HL-60 (cell line): ENCODE measurements at regions not wholly inside any gene's neighbourhood (a gene's known extent, or its start where the extent isn't known, plus 50 kb on each side); places are given as distances from the start of the nearest gene placed in this dataset.

Source experiments
- DNase-seq, 2 experiments: peaks; one replicate each; pipeline ENCODE4 v3.0.0-alpha.2; 2010 to 2020; ENCODE audit warnings: low read depth in 1 of 2, low spot score in 1 of 2
- H3K27ac ChIP-seq: fragments of 250-450 bp; sonication (Bioruptor Pico); replicated peaks from 2 replicates; pipeline ENCODE4 v1.5.1; 2020; ENCODE audit warnings: mild to moderate bottlenecking, moderate library complexity
- H3K27me3 ChIP-seq: fragments of 250-450 bp; sonication (Bioruptor Pico); 2 replicates; pipeline ENCODE4 v1.5.1; 2021; ENCODE audit warnings: mild to moderate bottlenecking, moderate library complexity; ENCODE audit not compliant: insufficient read depth, poor library complexity, severe bottlenecking
- H3K4me3 ChIP-seq: replicated peaks from 2 replicates; pipeline ENCODE4 v1.5.1; 2011; ENCODE audit warnings: mild to moderate bottlenecking, control low read depth, low read length; ENCODE audit not compliant: insufficient read depth
- GABPA ChIP-seq: IDR thresholded peaks from 2 replicates; pipeline ENCODE4 v1.6.1; 2012; ENCODE audit warnings: low read depth
- POLR2AphosphoS5 ChIP-seq: IDR thresholded peaks from 2 replicates; pipeline ENCODE4 v1.6.1; 2012; ENCODE audit warnings: low read depth
- SPI1 ChIP-seq: IDR thresholded peaks from 2 replicates; pipeline ENCODE4 v1.6.1; 2012; ENCODE audit warnings: low read depth, mild to moderate bottlenecking, borderline replicate concordance
- TF ChIP-seq, protein P1 (sequence below): IDR thresholded peaks from one replicate; pipeline ENCODE4 v1.5.1; 2011; ENCODE audit warnings: low read length, control low read depth, inconsistent platforms; ENCODE audit not compliant: insufficient read depth
- TF ChIP-seq, protein P2 (sequence below): IDR thresholded peaks from 2 replicates; pipeline ENCODE4 v1.6.1; 2012; ENCODE audit warnings: low read depth; ENCODE audit not compliant: insufficient replicate concordance

DNA sequence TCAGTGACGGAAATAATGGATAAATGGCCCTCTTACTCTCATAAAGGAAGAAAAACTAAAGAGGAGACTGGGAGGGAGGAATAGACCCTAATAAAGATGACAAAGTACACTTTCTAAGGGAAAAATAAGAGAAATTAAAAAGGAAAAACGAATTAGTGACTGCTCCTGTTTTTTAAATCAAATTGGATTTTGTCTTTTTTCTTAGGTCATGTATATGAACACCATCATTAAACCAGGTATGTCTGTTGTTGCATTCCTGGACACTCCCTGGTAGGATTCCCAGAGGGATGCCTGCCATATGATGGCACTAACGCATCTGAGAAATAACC lies 59.4 kb upstream of the BTN3A2 start:
- no peak overlapping the region for H3K4me3 ChIP-seq
- no peak for DNase-seq
- H3K27ac ChIP-seq, result peak overlapping the region; percentile 21; the same call in 1 of the 2 replicates

DNA sequence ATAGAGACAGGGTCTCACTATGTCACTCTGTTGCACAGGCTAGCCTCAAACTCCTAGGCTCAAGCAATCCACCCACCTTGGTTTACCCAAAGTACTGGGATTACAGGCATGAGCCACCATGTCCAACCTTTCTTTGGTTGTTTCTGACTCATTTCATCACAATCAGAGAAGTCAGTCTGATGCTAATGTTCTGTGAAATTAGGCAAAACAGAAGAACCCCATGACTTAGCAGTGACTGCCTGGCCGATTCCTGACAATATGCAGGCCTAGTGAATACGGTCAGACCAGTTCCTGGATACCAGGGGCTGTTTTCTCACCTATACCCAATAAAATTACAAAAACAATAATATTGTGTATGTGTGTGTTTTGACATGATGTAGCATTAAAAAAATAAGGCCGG lies 58.8 kb upstream of the BTN3A2 start:
- DNase-seq, result no peak
- H3K27ac ChIP-seq, result no peak overlapping the region
- H3K27me3 ChIP-seq, result no peaks in the 10 kb centered on the region
- TF ChIP-seq GABPA (no peak), POLR2AphosphoS5 (no peak), SPI1 (no peak)
- TF ChIP-seq, protein P1, sequence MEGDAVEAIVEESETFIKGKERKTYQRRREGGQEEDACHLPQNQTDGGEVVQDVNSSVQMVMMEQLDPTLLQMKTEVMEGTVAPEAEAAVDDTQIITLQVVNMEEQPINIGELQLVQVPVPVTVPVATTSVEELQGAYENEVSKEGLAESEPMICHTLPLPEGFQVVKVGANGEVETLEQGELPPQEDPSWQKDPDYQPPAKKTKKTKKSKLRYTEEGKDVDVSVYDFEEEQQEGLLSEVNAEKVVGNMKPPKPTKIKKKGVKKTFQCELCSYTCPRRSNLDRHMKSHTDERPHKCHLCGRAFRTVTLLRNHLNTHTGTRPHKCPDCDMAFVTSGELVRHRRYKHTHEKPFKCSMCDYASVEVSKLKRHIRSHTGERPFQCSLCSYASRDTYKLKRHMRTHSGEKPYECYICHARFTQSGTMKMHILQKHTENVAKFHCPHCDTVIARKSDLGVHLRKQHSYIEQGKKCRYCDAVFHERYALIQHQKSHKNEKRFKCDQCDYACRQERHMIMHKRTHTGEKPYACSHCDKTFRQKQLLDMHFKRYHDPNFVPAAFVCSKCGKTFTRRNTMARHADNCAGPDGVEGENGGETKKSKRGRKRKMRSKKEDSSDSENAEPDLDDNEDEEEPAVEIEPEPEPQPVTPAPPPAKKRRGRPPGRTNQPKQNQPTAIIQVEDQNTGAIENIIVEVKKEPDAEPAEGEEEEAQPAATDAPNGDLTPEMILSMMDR, result no peak
- TF ChIP-seq, protein P2, sequence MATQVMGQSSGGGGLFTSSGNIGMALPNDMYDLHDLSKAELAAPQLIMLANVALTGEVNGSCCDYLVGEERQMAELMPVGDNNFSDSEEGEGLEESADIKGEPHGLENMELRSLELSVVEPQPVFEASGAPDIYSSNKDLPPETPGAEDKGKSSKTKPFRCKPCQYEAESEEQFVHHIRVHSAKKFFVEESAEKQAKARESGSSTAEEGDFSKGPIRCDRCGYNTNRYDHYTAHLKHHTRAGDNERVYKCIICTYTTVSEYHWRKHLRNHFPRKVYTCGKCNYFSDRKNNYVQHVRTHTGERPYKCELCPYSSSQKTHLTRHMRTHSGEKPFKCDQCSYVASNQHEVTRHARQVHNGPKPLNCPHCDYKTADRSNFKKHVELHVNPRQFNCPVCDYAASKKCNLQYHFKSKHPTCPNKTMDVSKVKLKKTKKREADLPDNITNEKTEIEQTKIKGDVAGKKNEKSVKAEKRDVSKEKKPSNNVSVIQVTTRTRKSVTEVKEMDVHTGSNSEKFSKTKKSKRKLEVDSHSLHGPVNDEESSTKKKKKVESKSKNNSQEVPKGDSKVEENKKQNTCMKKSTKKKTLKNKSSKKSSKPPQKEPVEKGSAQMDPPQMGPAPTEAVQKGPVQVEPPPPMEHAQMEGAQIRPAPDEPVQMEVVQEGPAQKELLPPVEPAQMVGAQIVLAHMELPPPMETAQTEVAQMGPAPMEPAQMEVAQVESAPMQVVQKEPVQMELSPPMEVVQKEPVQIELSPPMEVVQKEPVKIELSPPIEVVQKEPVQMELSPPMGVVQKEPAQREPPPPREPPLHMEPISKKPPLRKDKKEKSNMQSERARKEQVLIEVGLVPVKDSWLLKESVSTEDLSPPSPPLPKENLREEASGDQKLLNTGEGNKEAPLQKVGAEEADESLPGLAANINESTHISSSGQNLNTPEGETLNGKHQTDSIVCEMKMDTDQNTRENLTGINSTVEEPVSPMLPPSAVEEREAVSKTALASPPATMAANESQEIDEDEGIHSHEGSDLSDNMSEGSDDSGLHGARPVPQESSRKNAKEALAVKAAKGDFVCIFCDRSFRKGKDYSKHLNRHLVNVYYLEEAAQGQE, result no peak
- H3K4me3 ChIP-seq, result no peak overlapping the region

More for the DNA sequence above, 59.4 kb upstream of the BTN3A2 start:
- TF ChIP-seq SPI1 (no peak), GABPA (no peak), POLR2AphosphoS5 (no peak)
- TF ChIP-seq, protein P1, result no peak
- TF ChIP-seq, protein P2, result no peak
- no peaks in the 10 kb centered on the region for H3K27me3 ChIP-seq

DNA sequence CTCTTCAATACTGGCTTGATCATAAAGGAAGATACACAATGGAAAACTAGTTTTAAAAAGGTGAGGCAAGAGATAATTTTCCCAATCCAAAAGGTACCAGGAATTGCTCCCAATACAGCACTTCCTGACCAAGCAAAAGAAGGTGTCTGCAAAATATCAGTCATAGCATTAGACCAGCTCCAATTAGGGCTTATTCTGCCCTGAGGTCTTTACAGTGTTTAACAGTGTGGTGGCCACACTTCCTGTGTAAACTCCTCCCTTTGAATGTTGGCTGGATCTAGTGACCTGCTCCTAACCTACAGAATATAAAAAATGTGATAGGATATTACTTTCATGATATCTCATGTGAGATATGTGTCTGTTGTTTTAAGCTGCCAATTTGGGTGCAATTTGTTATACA lies 57.1 kb upstream of the BTN3A2 start:
- Histone ChIP-seq H3K27ac (no peak overlapping the region), H3K4me3 (no peak overlapping the region), H3K27me3 (no peaks in the 10 kb centered on the region)
- no peak for DNase-seq
- no peak for TF ChIP-seq SPI1
- TF ChIP-seq, protein P1, result no peak
- TF ChIP-seq, protein P2, result no peak
- no peak for TF ChIP-seq GABPA
- no peak for TF ChIP-seq POLR2AphosphoS5
